Mesenchymal stem cell (in vitro differentiated cells and primary cell): ENCODE measurements at regions not wholly inside any gene's neighbourhood (a gene's known extent, or its start where the extent isn't known, plus 50 kb on each side); places are given as distances from the start of the nearest gene placed in this dataset.
"Not testable (repeated sequence)": the region's sequence is repeated elsewhere in the genome, so short reads cannot be mapped to it uniquely, and the experiment has no call there.

Source experiments
- DNase-seq: peaks from one replicate; pipeline ENCODE4 v3.0.0-alpha.2; 2013
- H2AFZ ChIP-seq: one replicate; pipeline ENCODE4 v1.6.1; 2013; ENCODE audit warnings: low read depth, mild to moderate bottlenecking, control low read depth, inconsistent platforms, low read length, moderate library complexity
- H2AK5ac ChIP-seq: 2 replicates; pipeline ENCODE4 v1.6.1; 2013; ENCODE audit warnings: low read length, moderate library complexity, mild to moderate bottlenecking, inconsistent platforms; ENCODE audit not compliant: severe bottlenecking
- H2BK120ac ChIP-seq: one replicate; pipeline ENCODE4 v1.6.1; 2013; ENCODE audit warnings: low read depth, mild to moderate bottlenecking, inconsistent platforms, low read length, moderate library complexity
- H2BK12ac ChIP-seq, 2 experiments: one replicate each; pipeline ENCODE4 v1.6.1; 2013; ENCODE audit warnings: inconsistent platforms in 2 of 2, low read length in 2 of 2, mild to moderate bottlenecking in 2 of 2, moderate library complexity in 2 of 2, control low read depth in 1 of 2
- H2BK15ac ChIP-seq: one replicate; pipeline ENCODE4 v1.6.1; 2013; ENCODE audit warnings: mild to moderate bottlenecking, low read depth, inconsistent platforms; ENCODE audit not compliant: poor library complexity, severe bottlenecking
- H2BK5ac ChIP-seq: 2 replicates; pipeline ENCODE4 v1.6.1; 2013; ENCODE audit warnings: low read depth, mild to moderate bottlenecking, low read length, control low read depth, inconsistent platforms; ENCODE audit not compliant: poor library complexity, severe bottlenecking
- H3K14ac ChIP-seq, 2 experiments: one replicate each; pipeline ENCODE4 v1.6.1; 2013; ENCODE audit warnings: inconsistent platforms in 2 of 2, low read length in 2 of 2, control low read depth in 1 of 2, mild to moderate bottlenecking in 1 of 2, moderate library complexity in 1 of 2
- H3K18ac ChIP-seq, 2 experiments: one replicate each; pipeline ENCODE4 v1.6.1; 2013; ENCODE audit warnings: inconsistent platforms in 2 of 2, low read length in 2 of 2, control low read depth in 1 of 2, low read depth in 1 of 2, mild to moderate bottlenecking in 1 of 2
- H3K23ac ChIP-seq, 2 experiments: one replicate each; pipeline ENCODE4 v1.6.1; 2013; ENCODE audit warnings: inconsistent platforms in 2 of 2, low read length in 2 of 2, mild to moderate bottlenecking in 2 of 2, moderate library complexity in 2 of 2, control low read depth in 1 of 2
- H3K27ac ChIP-seq: 2 replicates; pipeline ENCODE4 v1.5.1; 2013; ENCODE audit warnings: mild to moderate bottlenecking, moderate library complexity, low read length, control low read depth, inconsistent platforms; ENCODE audit not compliant: poor library complexity, severe bottlenecking
- H3K27me3 ChIP-seq, 2 experiments: 2 replicates each; pipeline versions ENCODE4 v1.6.1 to v1.7.0; 2013; ENCODE audit warnings: low read length in 2 of 2, mild to moderate bottlenecking in 2 of 2, moderate library complexity in 2 of 2, control low read depth in 1 of 2, inconsistent platforms in 1 of 2; ENCODE audit not compliant: control insufficient read depth in 1 of 2, insufficient read depth in 1 of 2
- H3K36me3 ChIP-seq, 2 experiments: 2 replicates each; pipeline versions ENCODE4 v1.6.1 to v1.7.0; 2013; ENCODE audit warnings: low read length in 2 of 2, control low read depth in 1 of 2, inconsistent platforms in 1 of 2, low read depth in 1 of 2, mild to moderate bottlenecking in 1 of 2; ENCODE audit not compliant: insufficient read depth in 2 of 2, control insufficient read depth in 1 of 2
- H3K4ac ChIP-seq, 2 experiments: one replicate each; pipeline ENCODE4 v1.6.1; 2013; ENCODE audit warnings: inconsistent platforms in 2 of 2, low read length in 2 of 2, mild to moderate bottlenecking in 2 of 2, moderate library complexity in 2 of 2, control low read depth in 1 of 2, low read depth in 1 of 2
- H3K4me1 ChIP-seq: 2 replicates; pipeline ENCODE4 v1.6.1; 2013; ENCODE audit warnings: low read depth, low read length, control low read depth; ENCODE audit not compliant: control insufficient read depth, insufficient read depth
- H3K4me2 ChIP-seq: 2 replicates; pipeline ENCODE4 v1.6.1; 2013; ENCODE audit warnings: low read length, mild to moderate bottlenecking, inconsistent platforms; ENCODE audit not compliant: poor library complexity, severe bottlenecking
- H3K4me3 ChIP-seq, 2 experiments: 2 replicates each; pipeline versions ENCODE4 v1.5.1 to v1.7.0; 2013; ENCODE audit warnings: low read length in 2 of 2, mild to moderate bottlenecking in 2 of 2, control low read depth in 1 of 2, low read depth in 1 of 2; ENCODE audit not compliant: insufficient read depth in 1 of 2
- H3K79me1 ChIP-seq: replicated peaks from 2 replicates; pipeline ENCODE4 v1.6.1; 2013; ENCODE audit warnings: mild to moderate bottlenecking, control low read depth, low read length, inconsistent platforms; ENCODE audit not compliant: poor library complexity, severe bottlenecking
- H3K9ac ChIP-seq: 2 replicates; pipeline ENCODE4 v1.7.0; 2013; ENCODE audit warnings: mild to moderate bottlenecking, low read length, moderate library complexity
- H3K9me3 ChIP-seq: 2 replicates; pipeline ENCODE4 v1.7.0; 2013; ENCODE audit warnings: mild to moderate bottlenecking, low read length; ENCODE audit not compliant: control insufficient read depth
- H4K8ac ChIP-seq: one replicate; pipeline ENCODE4 v1.6.1; 2013; ENCODE audit warnings: inconsistent platforms, mild to moderate bottlenecking, low read length, moderate library complexity
- H4K91ac ChIP-seq: one replicate; pipeline ENCODE4 v1.6.1; 2013; ENCODE audit warnings: mild to moderate bottlenecking, low read length, inconsistent platforms
- WGBS: methylation state at CpG from one replicate; pipeline ENCODE4 v1.1.7; 2013; ENCODE audit warnings: mixed read lengths; 5-methylcytosine and 5-hydroxymethylcytosine counted together

GRCh38 chr12:19625551-19625950 lies 186.3 kb downstream of the AEBP2 start:
- H4K91ac ChIP-seq, H3K4ac ChIP-seq, H2AFZ ChIP-seq, H2BK5ac ChIP-seq, DNase-seq, H3K9ac ChIP-seq, H3K18ac ChIP-seq, H3K14ac ChIP-seq, H3K4me1 ChIP-seq, H2BK120ac ChIP-seq, H3K27ac ChIP-seq, H3K4me3 ChIP-seq, H4K8ac ChIP-seq, H3K23ac ChIP-seq, H3K9me3 ChIP-seq, H3K27me3 ChIP-seq, H2BK12ac ChIP-seq, H2AK5ac ChIP-seq, H3K4me2 ChIP-seq, H3K79me1 ChIP-seq, H3K36me3 ChIP-seq, H2BK15ac ChIP-seq: not testable (repeated sequence)
- WGBS: 92% methylated on average over 3 of the region's 4 CpGs

- no peak overlapping the region for H4K8ac ChIP-seq
- WGBS: 96% methylated on average over 1 of the region's 2 CpGs
Measured at GRCh38 chr12:19627719-19628118, 188.4 kb downstream of the AEBP2 start.

GRCh38 chr12:19630536-19630935 lies 191.2 kb downstream of the AEBP2 start:
- H3K23ac ChIP-seq: no peak overlapping the region
- no peak overlapping the region for H2AK5ac ChIP-seq
- no peaks in the 10 kb centered on the region for H3K9me3 ChIP-seq
- no peak overlapping the region for H3K4me3 ChIP-seq
- no peak overlapping the region for H2BK12ac ChIP-seq
- H2BK5ac ChIP-seq: no peak overlapping the region
- no peak for DNase-seq
- H3K14ac ChIP-seq: no peak overlapping the region
- H2BK15ac ChIP-seq: no peak overlapping the region
- H3K18ac ChIP-seq: no peak overlapping the region
- no peaks in the 10 kb centered on the region for H3K4me1 ChIP-seq
- H3K27ac ChIP-seq: no peak overlapping the region
- no peak overlapping the region for H3K4me2 ChIP-seq
- H2AFZ ChIP-seq: no peak overlapping the region
- H4K8ac ChIP-seq: no peak overlapping the region
- no peak overlapping the region for H3K4ac ChIP-seq
- H4K91ac ChIP-seq: no peak overlapping the region
- no peak overlapping the region for H2BK120ac ChIP-seq
- no CpG with 5 or more reads among the region's 1 CpG for WGBS
- H3K9ac ChIP-seq: no peak overlapping the region
- no peaks in the 10 kb centered on the region for H3K79me1 ChIP-seq
- H3K27me3 ChIP-seq: no peaks in the 10 kb centered on the region
- peaks cover 0 to 2% of the 10 kb centered on the region in 2 experiments for H3K36me3 ChIP-seq

More at GRCh38 chr12:19627719-19628118, 188.4 kb downstream of the AEBP2 start:
- H3K9me3 ChIP-seq: no peaks in the 10 kb centered on the region
- H3K4me2 ChIP-seq: no peak overlapping the region
- H3K36me3 ChIP-seq: peaks cover 0 to 2% of the 10 kb centered on the region in 2 experiments
- H2BK15ac ChIP-seq: no peak overlapping the region
- no peaks in the 10 kb centered on the region for H3K79me1 ChIP-seq
- no peak overlapping the region for H3K4ac ChIP-seq
- H3K18ac ChIP-seq: no peak overlapping the region
- no peak overlapping the region for H3K14ac ChIP-seq
- no peak overlapping the region for H3K23ac ChIP-seq
- H3K9ac ChIP-seq: no peak overlapping the region
- no peak overlapping the region for H2BK120ac ChIP-seq
- no peak overlapping the region for H3K27ac ChIP-seq
- no peak overlapping the region for H3K4me3 ChIP-seq
- H3K4me1 ChIP-seq: peaks cover 5% of the 10 kb centered on the region
- H2BK5ac ChIP-seq: no peak overlapping the region
- no peak overlapping the region for H2AK5ac ChIP-seq
- no peak overlapping the region for H2AFZ ChIP-seq
- no peak overlapping the region for H4K91ac ChIP-seq
- no peaks in the 10 kb centered on the region for H3K27me3 ChIP-seq
- DNase-seq: no peak
- H2BK12ac ChIP-seq: no peak overlapping the region

GRCh38 chr12:19633194-19633593 lies 193.9 kb downstream of the AEBP2 start:
- Histone ChIP-seq H2BK12ac (no peak overlapping the region), H3K4ac (no peak overlapping the region), H2BK120ac (no peak overlapping the region), H3K4me1 (no peaks in the 10 kb centered on the region), H3K4me2 (no peak overlapping the region), H3K23ac (no peak overlapping the region), H3K79me1 (no peaks in the 10 kb centered on the region), H2AFZ (no peak overlapping the region), H3K36me3 (peaks cover 0 to 2% of the 10 kb centered on the region in 2 experiments), H3K27ac (no peak overlapping the region), H3K27me3 (no peaks in the 10 kb centered on the region), H3K9me3 (no peaks in the 10 kb centered on the region), H3K18ac (no peak overlapping the region), H4K91ac (no peak overlapping the region), H3K14ac (no peak overlapping the region), H3K4me3 (no peak overlapping the region), H2BK15ac (no peak overlapping the region), H4K8ac (no peak overlapping the region), H2AK5ac (no peak overlapping the region), H3K9ac (no peak overlapping the region), H2BK5ac (no peak overlapping the region)
- WGBS: 100% methylated on average over 2 of the region's 2 CpGs
- no peak for DNase-seq
